IMR-90 (cell line): ENCODE measurements at regions not wholly inside any gene's neighbourhood (a gene's known extent, or its start where the extent isn't known, plus 50 kb on each side); places are given as distances from the start of the nearest gene placed in this dataset.

ENCODE experiments used
- ATAC-seq: fragments of 200-7000 bp; cut with Tn5 transposase; 2 replicates; pipeline ENCODE4 v1.9.1; 2020; ENCODE audit warnings: low read depth, mild to moderate bottlenecking, moderate library complexity
- BruUV-seq: library from RNA; stranded (reverse); fragments of 400-500 nt; replicated peaks from 2 replicates; lab custom pipeline; 2021; lab: Mats Ljungman, UMichigan
- CTCF ChIA-PET: fragments of 300-600 bp; formaldehyde crosslinking; extraction: SDS; loops from one replicate; lab custom pipeline; 2021; ENCODE audit warnings: antibody characterized with exemption; lab: Yijun Ruan, JAX
- POLR2A ChIA-PET: fragments of 300-600 bp; sonication (Branson Sonifier 250); formaldehyde crosslinking; loops from one replicate; lab custom pipeline; 2022; ENCODE audit warnings: antibody characterized with exemption; ENCODE audit not compliant: unreplicated experiment; lab: Charles Lee
- DNase-seq: peaks from one replicate; pipeline ENCODE4 v3.0.0; 2013
- H2AFZ ChIP-seq: replicated peaks from 2 replicates; pipeline ENCODE3; 2013; ENCODE audit warnings: low read length, mild to moderate bottlenecking; ENCODE audit not compliant: poor library complexity
- H2AK5ac ChIP-seq: 2 replicates; pipeline ENCODE4 v1.6.1; 2013; ENCODE audit warnings: low read depth, low read length, inconsistent platforms
- H2AK9ac ChIP-seq: replicated peaks from 2 replicates; pipeline ENCODE3; 2013; ENCODE audit warnings: mild to moderate bottlenecking, low read depth, low read length, moderate library complexity; ENCODE audit not compliant: poor library complexity
- H2BK120ac ChIP-seq: 2 replicates; pipeline ENCODE4 v1.6.1; 2013; ENCODE audit warnings: low read depth, low read length, inconsistent platforms
- H2BK15ac ChIP-seq: 3 replicates; pipeline ENCODE4 v1.6.1; 2013; ENCODE audit warnings: low read depth, low read length, inconsistent platforms
- H2BK20ac ChIP-seq: 2 replicates; pipeline ENCODE4 v1.6.1; 2013; ENCODE audit warnings: low read depth, mild to moderate bottlenecking, inconsistent platforms, low read length, moderate library complexity
- H2BK5ac ChIP-seq: 2 replicates; pipeline ENCODE4 v1.6.1; 2013; ENCODE audit warnings: mild to moderate bottlenecking, low read depth, low read length, inconsistent platforms; ENCODE audit not compliant: poor library complexity, severe bottlenecking
- H3K14ac ChIP-seq: replicated peaks from 2 replicates; pipeline ENCODE4 v1.6.1; 2013; ENCODE audit warnings: low read depth, low read length, inconsistent platforms
- H3K18ac ChIP-seq: 2 replicates; pipeline ENCODE4 v1.6.1; 2013; ENCODE audit warnings: low read depth, low read length, control low read depth
- H3K23ac ChIP-seq: 2 replicates; pipeline ENCODE4 v1.6.1; 2013; ENCODE audit warnings: low read depth, low read length, inconsistent platforms
- H3K27ac ChIP-seq: 2 replicates; pipeline ENCODE4 v1.5.1; 2013; ENCODE audit warnings: mild to moderate bottlenecking, control low read depth, low read length; ENCODE audit not compliant: insufficient read depth
- H3K27me3 ChIP-seq: 2 replicates; pipeline ENCODE4 v1.6.1; 2013; ENCODE audit warnings: low read length; ENCODE audit not compliant: control insufficient read depth, insufficient read depth
- H3K36me3 ChIP-seq: 2 replicates; pipeline ENCODE4 v1.6.1; 2013; ENCODE audit warnings: low read length, mixed read lengths; ENCODE audit not compliant: control insufficient read depth, insufficient read depth
- H3K4ac ChIP-seq: 2 replicates; pipeline ENCODE4 v1.6.1; 2013; ENCODE audit warnings: low read depth, low read length, inconsistent platforms
- H3K4me1 ChIP-seq: 2 replicates; pipeline ENCODE4 v1.6.1; 2013; ENCODE audit warnings: low read length, mixed read lengths; ENCODE audit not compliant: control insufficient read depth, insufficient read depth
- H3K4me2 ChIP-seq: 2 replicates; pipeline ENCODE4 v1.6.1; 2013; ENCODE audit warnings: low read depth, mild to moderate bottlenecking, control low read depth, low read length, moderate library complexity
- H3K4me3 ChIP-seq: 2 replicates; pipeline ENCODE4 v1.5.1; 2013; ENCODE audit warnings: low read depth, mild to moderate bottlenecking, control low read depth, low read length, moderate library complexity; ENCODE audit not compliant: insufficient read depth
- H3K56ac ChIP-seq: 2 replicates; pipeline ENCODE4 v1.6.1; 2013; ENCODE audit warnings: low read length, inconsistent platforms; ENCODE audit not compliant: insufficient read depth; ENCODE audit errors: extremely low read depth
- H3K79me1 ChIP-seq, 2 experiments: 2 replicates each; pipeline ENCODE4 v1.6.1; 2013; ENCODE audit warnings: low read length in 2 of 2, inconsistent platforms in 1 of 2, low read depth in 1 of 2
- H3K9ac ChIP-seq: 2 replicates; pipeline ENCODE4 v1.6.1; 2013; ENCODE audit warnings: low read depth, low read length, control low read depth
- H3K9me1 ChIP-seq: 2 replicates; pipeline ENCODE4 v1.6.1; 2013; ENCODE audit warnings: low read length, inconsistent platforms; ENCODE audit not compliant: insufficient read depth
- H3K9me3 ChIP-seq: 2 replicates; pipeline ENCODE4 v1.6.1; 2013; ENCODE audit warnings: low read length; ENCODE audit not compliant: control insufficient read depth, insufficient read depth
- H4K20me1 ChIP-seq: 2 replicates; pipeline ENCODE4 v1.6.1; 2013; ENCODE audit warnings: low read length, inconsistent platforms; ENCODE audit not compliant: insufficient read depth
- H4K5ac ChIP-seq: 2 replicates; pipeline ENCODE4 v1.6.1; 2013; ENCODE audit warnings: mild to moderate bottlenecking, low read depth, low read length, control low read depth
- H4K8ac ChIP-seq, 2 experiments: 2 replicates each; pipeline ENCODE4 v1.6.1; 2013; ENCODE audit warnings: low read depth in 2 of 2, low read length in 2 of 2, control low read depth in 1 of 2, inconsistent platforms in 1 of 2
- H4K91ac ChIP-seq: 2 replicates; pipeline ENCODE4 v1.6.1; 2013; ENCODE audit warnings: low read depth, low read length, inconsistent platforms; ENCODE audit not compliant: insufficient read depth
- MAFK ChIP-seq: IDR thresholded peaks from 2 replicates; pipeline ENCODE4 v1.6.1; 2012; ENCODE audit warnings: low read depth, low read length, improper control_type of control experiment
- WGBS, 2 experiments: methylation state at CpG; one replicate each; pipeline versions ENCODE4 v1.1.5 to v1.1.7; 2013; ENCODE audit warnings: missing lambda C conversion rate in 2 of 2; ENCODE audit not compliant: insufficient read length in 1 of 2; ENCODE audit errors: extremely low coverage in 2 of 2; 5-methylcytosine and 5-hydroxymethylcytosine counted together
- dilution Hi-C: fragments of 300-500 bp; cut with HindIII; formaldehyde crosslinking; loops from one replicate; pipeline ENCODE4 v1.14.3; 2018; ENCODE audit warnings: low sequenced_read_pairs; ENCODE audit not compliant: unreplicated experiment
- in situ Hi-C: fragments of 300-500 bp; cut with MboI; formaldehyde crosslinking; loops from 3 replicates; pipeline ENCODE4 v1.14.3; 2019; ENCODE audit warnings: low sequenced_read_pairs, inconsistent platforms, mixed read lengths
- intact Hi-C: fragments of 100-400 bp; cut with micrococcal nuclease; formaldehyde crosslinking; loops from 2 replicates; pipeline ENCODE4 v1.10.0; 2022
- TF ChIP-seq, protein P1 (sequence below): fragments of 150-350 bp; IDR thresholded peaks from 2 replicates; pipeline ENCODE4 v1.6.1; 2016; ENCODE audit warnings: low read depth, mild to moderate bottlenecking, low read length, moderate library complexity, borderline replicate concordance

DNA sequence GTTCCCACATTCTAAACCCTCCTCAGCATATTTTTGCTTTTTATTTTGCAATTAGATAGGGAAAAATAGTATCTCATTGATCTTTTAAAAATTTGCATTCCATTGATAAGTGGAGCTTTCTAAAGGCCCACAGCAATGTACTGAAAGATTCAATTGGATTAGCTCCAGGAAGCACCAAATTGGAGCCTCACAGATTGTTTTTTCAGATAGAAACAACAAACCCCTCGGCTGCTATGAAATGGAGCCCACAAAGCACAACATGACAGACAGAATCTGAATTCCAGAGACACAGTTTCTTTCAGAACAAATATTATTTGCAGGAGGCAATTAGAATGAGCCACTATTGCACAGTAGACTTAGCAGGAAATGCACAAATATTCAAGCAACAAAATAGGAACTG is 58.9 kb upstream of the KIF26B start:
- H3K9me3 ChIP-seq, result no peaks in the 10 kb centered on the region
- H3K4me3 ChIP-seq, result no peak overlapping the region
- no peak overlapping the region for H4K8ac ChIP-seq
- no peak overlapping the region for H2BK120ac ChIP-seq
- WGBS, 2 experiments, result no CpG with 5 or more reads among the region's 1 CpG
- no peak overlapping the region for H2AK9ac ChIP-seq
- H3K4me1 ChIP-seq, result peaks cover 15% of the 10 kb centered on the region
- no peak overlapping the region for H3K56ac ChIP-seq
- in situ Hi-C loops, result no loop called here
- H3K36me3 ChIP-seq, result no peaks in the 10 kb centered on the region
- H2BK15ac ChIP-seq, result no peak overlapping the region
- dilution Hi-C loops, result no loop called here
- DNase-seq (no peak), ATAC-seq (no peak)
- BruUV-seq, result no TSS peak
- peaks cover 5% of the 10 kb centered on the region for H3K9me1 ChIP-seq
- POLR2A ChIA-PET, result no interaction called here
- intact Hi-C loops, result no loop called here
- H3K23ac ChIP-seq, result no peak overlapping the region
- no peak overlapping the region for H2AFZ ChIP-seq
- no peak overlapping the region for H3K27ac ChIP-seq
- no peak overlapping the region for H3K9ac ChIP-seq
- peaks cover 0 to 4% of the 10 kb centered on the region in 2 experiments; a peak in 2 of 4 replicates for H3K79me1 ChIP-seq
- TF ChIP-seq, protein P1, sequence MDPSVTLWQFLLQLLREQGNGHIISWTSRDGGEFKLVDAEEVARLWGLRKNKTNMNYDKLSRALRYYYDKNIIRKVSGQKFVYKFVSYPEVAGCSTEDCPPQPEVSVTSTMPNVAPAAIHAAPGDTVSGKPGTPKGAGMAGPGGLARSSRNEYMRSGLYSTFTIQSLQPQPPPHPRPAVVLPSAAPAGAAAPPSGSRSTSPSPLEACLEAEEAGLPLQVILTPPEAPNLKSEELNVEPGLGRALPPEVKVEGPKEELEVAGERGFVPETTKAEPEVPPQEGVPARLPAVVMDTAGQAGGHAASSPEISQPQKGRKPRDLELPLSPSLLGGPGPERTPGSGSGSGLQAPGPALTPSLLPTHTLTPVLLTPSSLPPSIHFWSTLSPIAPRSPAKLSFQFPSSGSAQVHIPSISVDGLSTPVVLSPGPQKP, result no peak
- no peak for TF ChIP-seq MAFK
- H4K20me1 ChIP-seq, result no peaks in the 10 kb centered on the region
- H3K4ac ChIP-seq, result no peak overlapping the region
- CTCF ChIA-PET, result no interaction called here
- H2BK5ac ChIP-seq, result no peak overlapping the region
- no peak overlapping the region for H4K5ac ChIP-seq
- no peak overlapping the region for H3K4me2 ChIP-seq
- H2AK5ac ChIP-seq, result no peak overlapping the region
- H4K91ac ChIP-seq, result no peak overlapping the region
- no peak overlapping the region for H2BK20ac ChIP-seq
- H3K14ac ChIP-seq, result no peak overlapping the region
- H3K18ac ChIP-seq, result no peak overlapping the region
- H3K27me3 ChIP-seq, result no peaks in the 10 kb centered on the region
